Astrocyte (in vitro differentiated cells and primary cell): ENCODE measurements at regions not wholly inside any gene's neighbourhood (a gene's known extent, or its start where the extent isn't known, plus 50 kb on each side); places are given as distances from the start of the nearest gene placed in this dataset.

Experiments used
- EZH2 ChIP-seq: IDR thresholded peaks from 2 replicates; pipeline ENCODE4 v1.6.1; 2012; ENCODE audit warnings: mild to moderate bottlenecking, low read length, inconsistent platforms; ENCODE audit not compliant: insufficient read depth
- TF ChIP-seq, protein P1 (sequence below): IDR thresholded peaks from 2 replicates; pipeline ENCODE4 v1.5.1; 2011; ENCODE audit warnings: low read depth, mild to moderate bottlenecking, inconsistent platforms, low read length, moderate library complexity; ENCODE audit not compliant: insufficient read depth

DNA sequence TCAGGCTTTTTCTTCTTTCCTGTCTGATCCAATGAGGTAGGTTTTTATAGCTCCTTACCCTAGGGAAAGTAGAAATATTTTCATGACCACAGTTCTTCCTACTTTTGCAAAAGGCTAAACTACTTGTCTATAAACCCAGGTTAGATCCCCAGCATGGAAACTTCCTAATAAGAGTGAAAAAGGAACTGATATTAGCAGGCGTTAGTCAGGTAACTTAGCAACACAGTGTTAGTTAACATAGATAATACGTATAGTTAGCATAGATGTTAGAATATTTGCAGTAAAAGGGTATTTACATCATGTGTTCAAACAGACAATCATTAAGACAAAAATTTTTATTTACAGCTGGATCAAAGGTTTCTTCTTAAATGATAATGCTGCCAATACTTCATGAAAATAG, 162.9 kb upstream of the DAB2 start:
- TF ChIP-seq, protein P1, sequence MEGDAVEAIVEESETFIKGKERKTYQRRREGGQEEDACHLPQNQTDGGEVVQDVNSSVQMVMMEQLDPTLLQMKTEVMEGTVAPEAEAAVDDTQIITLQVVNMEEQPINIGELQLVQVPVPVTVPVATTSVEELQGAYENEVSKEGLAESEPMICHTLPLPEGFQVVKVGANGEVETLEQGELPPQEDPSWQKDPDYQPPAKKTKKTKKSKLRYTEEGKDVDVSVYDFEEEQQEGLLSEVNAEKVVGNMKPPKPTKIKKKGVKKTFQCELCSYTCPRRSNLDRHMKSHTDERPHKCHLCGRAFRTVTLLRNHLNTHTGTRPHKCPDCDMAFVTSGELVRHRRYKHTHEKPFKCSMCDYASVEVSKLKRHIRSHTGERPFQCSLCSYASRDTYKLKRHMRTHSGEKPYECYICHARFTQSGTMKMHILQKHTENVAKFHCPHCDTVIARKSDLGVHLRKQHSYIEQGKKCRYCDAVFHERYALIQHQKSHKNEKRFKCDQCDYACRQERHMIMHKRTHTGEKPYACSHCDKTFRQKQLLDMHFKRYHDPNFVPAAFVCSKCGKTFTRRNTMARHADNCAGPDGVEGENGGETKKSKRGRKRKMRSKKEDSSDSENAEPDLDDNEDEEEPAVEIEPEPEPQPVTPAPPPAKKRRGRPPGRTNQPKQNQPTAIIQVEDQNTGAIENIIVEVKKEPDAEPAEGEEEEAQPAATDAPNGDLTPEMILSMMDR, result no peak
- no peak for TF ChIP-seq EZH2
